ENCODE measurements at regions not wholly inside any gene's neighbourhood (a gene's known extent, or its start where the extent isn't known, plus 50 kb on each side); places are given as distances from the start of the nearest gene placed in this dataset.

GRCh38 chr7:156493942-156494341 is 146.6 kb upstream of the RNF32 start:
- no peaks in the 10 kb centered on the region for H3K36me3 ChIP-seq (ENCODE audit: control insufficient read depth in 4 of 4, insufficient read depth in 3 of 4, low read depth in 1 of 4, low read length in 3 of 4)
- TF ChIP-seq HNF4A (conservative IDR thresholded peaks at IDR 0.05), result no peak
- no peak for TF ChIP-seq FOXA2 (IDR thresholded peaks at IDR 0.05)
- no peak for TF ChIP-seq YY1 (IDR thresholded peaks at IDR 0.05)
- no peak for TF ChIP-seq NR2F2 (IDR thresholded peaks at IDR 0.05)
- TF ChIP-seq HNF4G (IDR thresholded peaks at IDR 0.05), result no peak
- no peak for TF ChIP-seq RXRA (IDR thresholded peaks at IDR 0.05)
- TF ChIP-seq RAD21 (IDR thresholded peaks at IDR 0.05), result no peak
- no peak for TF ChIP-seq TAF1 (conservative IDR thresholded peaks at IDR 0.05)
- no peak for TF ChIP-seq ZBTB33 (IDR thresholded peaks at IDR 0.05)
- TF ChIP-seq REST (IDR thresholded peaks at IDR 0.05), result no peak
- TF ChIP-seq EGR1 (IDR thresholded peaks at IDR 0.05; ENCODE audit: low read depth in 2 of 2), result no peak
- no peak for TF ChIP-seq ATF3 (IDR thresholded peaks at IDR 0.05)
- TF ChIP-seq FOXA1 (IDR thresholded peaks at IDR 0.05), result no peak
- TF ChIP-seq MAX (IDR thresholded peaks at IDR 0.05), result no peak
- no peak for TF ChIP-seq CTCF (IDR thresholded peaks at IDR 0.05; ENCODE audit: low read depth, low read length, missing input control)
- no peak for TF ChIP-seq GABPA (IDR thresholded peaks at IDR 0.05 in 1 of 2, conservative IDR thresholded peaks at IDR 0.05 in 1 of 2)
- TF ChIP-seq SP1 (IDR thresholded peaks at IDR 0.05), result no peak
- no peak for TF ChIP-seq JUND (IDR thresholded peaks at IDR 0.05)
- no peak for DNase-seq (ENCODE audit: low spot score)
- no peak overlapping the region for H3K4me3 ChIP-seq (ENCODE audit: low read depth in 1 of 3, low read length in 3 of 3)
- H3K4me1 ChIP-seq (ENCODE audit: control insufficient read depth in 4 of 4, insufficient read depth in 4 of 4, low read length in 3 of 4), result peaks cover 0 to 9% (median 4%) of the 10 kb centered on the region in 4 donors
- H3K27me3 ChIP-seq (ENCODE audit: control insufficient read depth in 4 of 4, insufficient read depth in 4 of 4, low read length in 3 of 4), result no peaks in the 10 kb centered on the region
- no peak overlapping the region for H3K27ac ChIP-seq (ENCODE audit: low read depth in 1 of 2, low read length in 2 of 2)
- no peak overlapping the region for H3K9ac ChIP-seq (ENCODE audit: low read depth in 1 of 2, low read length in 2 of 2)
- WGBS, result 90% methylated on average over 7 of the region's 7 CpGs
- H3K9me3 ChIP-seq (ENCODE audit: control insufficient read depth in 4 of 4, low read length in 3 of 4), result no peaks in the 10 kb centered on the region
